ENCODE measurements at regions not wholly inside any gene's neighbourhood (a gene's known extent, or its start where the extent isn't known, plus 50 kb on each side); places are given as distances from the start of the nearest gene placed in this dataset.

- TF ChIP-seq CTCF (IDR thresholded peaks at IDR 0.05; ENCODE audit: low read depth, low read length) (no peak), EZH2phosphoT487 (IDR thresholded peaks at IDR 0.05; ENCODE audit: low read depth) (no peak)
These were observed 279.5 kb upstream of the AUTS2 start for GRCh38 chr7:69318794-69319193.

Measured in OCI-LY3 (cell line).